Astrocyte (in vitro differentiated cells and primary cell): ENCODE measurements at regions not wholly inside any gene's neighbourhood (a gene's known extent, or its start where the extent isn't known, plus 50 kb on each side); places are given as distances from the start of the nearest gene placed in this dataset.

Experiments
- DNase-seq: peaks from one replicate; pipeline ENCODE4 v3.0.0-alpha.2; 2010; ENCODE audit warnings: low read depth
- FAIRE-seq: peaks from 2 replicates; lab custom pipeline; 2011; peaks lifted over from hg19 to GRCh38; lab: Jason Lieb, UNC
- H2AFZ ChIP-seq: 2 replicates; pipeline ENCODE4 v1.6.0; 2012; ENCODE audit warnings: low read depth, low read length, inconsistent platforms
- H3K27ac ChIP-seq: 2 replicates; pipeline ENCODE4 v1.5.1; 2011; ENCODE audit warnings: low read depth, low read length, inconsistent platforms
- H3K27me3 ChIP-seq: 2 replicates; pipeline ENCODE4 v1.6.0; 2011; ENCODE audit warnings: low read length, inconsistent platforms; ENCODE audit not compliant: insufficient read depth
- H3K36me3 ChIP-seq: 2 replicates; pipeline ENCODE4 v1.5.1; 2011; ENCODE audit warnings: low read length, inconsistent platforms; ENCODE audit not compliant: insufficient read depth
- H3K4me1 ChIP-seq: 2 replicates; pipeline ENCODE4 v1.5.1; 2011; ENCODE audit warnings: low read length, inconsistent platforms; ENCODE audit not compliant: insufficient read depth
- H3K4me2 ChIP-seq: 2 replicates; pipeline ENCODE4 v1.6.0; 2012; ENCODE audit warnings: low read length, inconsistent platforms
- H3K4me3 ChIP-seq: 2 replicates; pipeline ENCODE4 v1.5.1; 2011; ENCODE audit warnings: low read depth, mild to moderate bottlenecking, low read length, inconsistent platforms; ENCODE audit not compliant: insufficient read depth
- H3K79me2 ChIP-seq: 2 replicates; pipeline ENCODE4 v1.6.0; 2012; ENCODE audit warnings: mild to moderate bottlenecking, low read length, inconsistent platforms; ENCODE audit not compliant: insufficient read depth
- H3K9ac ChIP-seq: 2 replicates; pipeline ENCODE4 v1.6.0; 2012; ENCODE audit warnings: mild to moderate bottlenecking, low read length, inconsistent platforms
- H3K9me3 ChIP-seq: 2 replicates; pipeline ENCODE4 v1.5.1; 2012; ENCODE audit warnings: low read depth, mild to moderate bottlenecking, low read length, inconsistent platforms; ENCODE audit not compliant: insufficient read depth
- H4K20me1 ChIP-seq: 2 replicates; pipeline ENCODE4 v1.6.0; 2012; ENCODE audit warnings: low read length, inconsistent platforms; ENCODE audit not compliant: insufficient read depth
- H3K27ac Mint-ChIP-seq: one replicate; pipeline ENCODE4 v1.8.0; 2021; ENCODE audit warnings: mild to moderate bottlenecking, mixed read lengths; ENCODE audit not compliant: unreplicated experiment
- H3K27me3 Mint-ChIP-seq: one replicate; pipeline ENCODE4 v1.8.0; 2021; ENCODE audit warnings: low read depth, mixed read lengths; ENCODE audit not compliant: unreplicated experiment
- H3K36me3 Mint-ChIP-seq: one replicate; pipeline ENCODE4 v1.8.0; 2021; ENCODE audit warnings: low read depth, mixed read lengths; ENCODE audit not compliant: unreplicated experiment
- H3K4me1 Mint-ChIP-seq: one replicate; pipeline ENCODE4 v1.8.0; 2021; ENCODE audit warnings: low read depth, mixed read lengths; ENCODE audit not compliant: unreplicated experiment
- H3K4me3 Mint-ChIP-seq: one replicate; pipeline ENCODE4 v1.8.0; 2021; ENCODE audit warnings: mild to moderate bottlenecking, moderate library complexity, mixed read lengths; ENCODE audit not compliant: unreplicated experiment
- H3K9me3 Mint-ChIP-seq: one replicate; pipeline ENCODE4 v1.8.0; 2021; ENCODE audit warnings: mild to moderate bottlenecking, mixed read lengths; ENCODE audit not compliant: unreplicated experiment
- CTCF ChIP-seq: IDR thresholded peaks from 2 replicates; pipeline ENCODE4 v1.5.1; 2011; ENCODE audit warnings: low read depth, mild to moderate bottlenecking, inconsistent platforms, low read length, moderate library complexity; ENCODE audit not compliant: insufficient read depth
- EZH2 ChIP-seq: IDR thresholded peaks from 2 replicates; pipeline ENCODE4 v1.6.1; 2012; ENCODE audit warnings: mild to moderate bottlenecking, low read length, inconsistent platforms; ENCODE audit not compliant: insufficient read depth

GRCh38 chr10:70970830-70971229 is 82.5 kb upstream of the PCBD1 start:
- Mint-ChIP-seq H3K36me3 (no peaks in the 10 kb centered on the region), H3K9me3 (peaks cover under 1% of the 10 kb centered on the region), H3K27me3 (peaks cover 32% of the 10 kb centered on the region), H3K4me1 (peaks cover 18% of the 10 kb centered on the region), H3K27ac (no peak overlapping the region), H3K4me3 (no peak overlapping the region)
- Histone ChIP-seq H3K4me1 (peaks cover 20% of the 10 kb centered on the region), H3K27ac (peak overlapping the region; percentile 38), H2AFZ (peak overlapping the region; percentile 37), H3K9me3 (no peaks in the 10 kb centered on the region), H3K36me3 (no peaks in the 10 kb centered on the region), H4K20me1 (no peaks in the 10 kb centered on the region), H3K4me2 (peak overlapping the region; percentile 9), H3K4me3 (no peak overlapping the region), H3K9ac (no peak overlapping the region), H3K79me2 (no peaks in the 10 kb centered on the region), H3K27me3 (peaks cover 6% of the 10 kb centered on the region)
- TF ChIP-seq CTCF (no peak), EZH2 (no peak)
- peak; percentile 74 for DNase-seq
- FAIRE-seq = peak; percentile 34

GRCh38 chr10:70973275-70973674 is 84.9 kb upstream of the PCBD1 start:
- Mint-ChIP-seq H3K4me3 (no peak overlapping the region), H3K27me3 (peaks cover 28% of the 10 kb centered on the region)
- DNase-seq = no peak

More at GRCh38 chr10:70973275-70973674, 84.9 kb upstream of the PCBD1 start:
- no peak overlapping the region for H3K4me3 ChIP-seq
- Mint-ChIP-seq H3K36me3 (no peaks in the 10 kb centered on the region), H3K27ac (no peak overlapping the region), H3K9me3 (peaks cover 3% of the 10 kb centered on the region), H3K4me1 (peaks cover 15% of the 10 kb centered on the region)
- peaks cover 12% of the 10 kb centered on the region for H3K4me1 ChIP-seq
- peaks cover 3% of the 10 kb centered on the region for H3K27me3 ChIP-seq
- no peak overlapping the region for H2AFZ ChIP-seq
- no peaks in the 10 kb centered on the region for H3K9me3 ChIP-seq
- no peaks in the 10 kb centered on the region for H3K79me2 ChIP-seq
- H3K36me3 ChIP-seq = no peaks in the 10 kb centered on the region
- H3K9ac ChIP-seq = no peak overlapping the region
- H3K27ac ChIP-seq = no peak overlapping the region
- H3K4me2 ChIP-seq = no peak overlapping the region
- TF ChIP-seq EZH2 (no peak), CTCF (no peak)
- no peaks in the 10 kb centered on the region for H4K20me1 ChIP-seq
- no peak for FAIRE-seq
